T-cell (primary cell): ENCODE measurements at regions not wholly inside any gene's neighbourhood (a gene's known extent, or its start where the extent isn't known, plus 50 kb on each side); places are given as distances from the start of the nearest gene placed in this dataset.

Experiments
- ATAC-seq, 4 experiments: fragments of 200-7000 bp in 3 of 4; fragments of 150-1000 bp in 1 of 4; cut with Tn5 transposase; replicated peaks in 1 of 4; 1 replicate in 3 of 4; 2 replicates in 1 of 4; pipeline ENCODE4 v1.10.0; 2021; ENCODE audit warnings: moderate library complexity in 3 of 4, mild to moderate bottlenecking in 2 of 4, moderate number of reproducible peaks in 1 of 4
- CTCF ChIA-PET, 2 donors: fragments of 300-600 bp; sonication (Branson Sonifier 250); formaldehyde crosslinking; loops; one replicate each; lab custom pipeline; 2022; ENCODE audit warnings: antibody characterized with exemption in 2 of 2; lab: Charles Lee
- POLR2A ChIA-PET, 2 donors: fragments of 300-600 bp; sonication (Branson Sonifier 250); formaldehyde crosslinking; loops; one replicate each; lab custom pipeline; 2022; ENCODE audit warnings: antibody characterized with exemption in 2 of 2; lab: Charles Lee
- DNase-seq, 35 experiments: peaks; one replicate each; pipeline versions ENCODE4 v3.0.0 to v3.0.0-alpha.2; 2013 to 2023
- H3K27ac ChIP-seq: one replicate; pipeline ENCODE4 v1.5.1; 2013; ENCODE audit warnings: low read length
- H3K27me3 ChIP-seq, 2 experiments: replicated peaks in 1 of 2; 1 replicate in 1 of 2; 2 replicates in 1 of 2; pipeline versions ENCODE4 v1.6.1 to v1.7.0; 2013; ENCODE audit warnings: low read length in 1 of 2, mixed read lengths in 1 of 2; ENCODE audit not compliant: control insufficient read depth in 2 of 2, insufficient read depth in 2 of 2; ENCODE audit errors: extremely low read depth in 1 of 2
- H3K36me3 ChIP-seq, 2 donors: 1 replicate in 1 of 2; 2 replicates in 1 of 2; pipeline versions ENCODE4 v1.6.1 to v1.7.0; 2013; ENCODE audit warnings: low read length in 1 of 2; ENCODE audit not compliant: control insufficient read depth in 2 of 2, insufficient read depth in 1 of 2; ENCODE audit errors: extremely low read depth in 1 of 2
- H3K4me1 ChIP-seq, 2 experiments: 1 replicate in 1 of 2; 2 replicates in 1 of 2; pipeline versions ENCODE4 v1.6.1 to v1.7.0; 2013; ENCODE audit warnings: low read length in 2 of 2, mixed read lengths in 1 of 2; ENCODE audit not compliant: insufficient read depth in 2 of 2, control insufficient read depth in 1 of 2; ENCODE audit errors: extremely low read depth in 1 of 2
- H3K4me3 ChIP-seq, 2 donors: 1 replicate in 1 of 2; 2 replicates in 1 of 2; pipeline versions ENCODE4 v1.5.1 to v1.7.0; 2013; ENCODE audit warnings: mild to moderate bottlenecking in 2 of 2, low read length in 1 of 2, moderate library complexity in 1 of 2; ENCODE audit not compliant: control insufficient read depth in 1 of 2; ENCODE audit errors: extremely low read depth in 1 of 2
- H3K9me3 ChIP-seq: 2 replicates; pipeline ENCODE4 v1.7.0; 2013
- H3K27ac Mint-ChIP-seq, 2 donors: one replicate each; pipeline ENCODE4 v1.8.0; 2020 to 2021; ENCODE audit warnings: mild to moderate bottlenecking in 2 of 2, mixed read lengths in 2 of 2
- H3K27me3 Mint-ChIP-seq, 2 donors: one replicate each; pipeline ENCODE4 v1.8.0; 2021 to 2022; ENCODE audit warnings: mixed read lengths in 2 of 2
- H3K36me3 Mint-ChIP-seq: one replicate; pipeline ENCODE4 v1.8.0; 2021; ENCODE audit warnings: mixed read lengths
- H3K4me1 Mint-ChIP-seq, 3 donors: one replicate each; pipeline ENCODE4 v1.8.0; 2020 to 2022; ENCODE audit warnings: mixed read lengths in 3 of 3, mild to moderate bottlenecking in 1 of 3
- H3K4me3 Mint-ChIP-seq, 3 donors: one replicate each; pipeline ENCODE4 v1.8.0; 2020 to 2022; ENCODE audit warnings: mild to moderate bottlenecking in 3 of 3, mixed read lengths in 3 of 3, moderate library complexity in 3 of 3
- H3K9me3 Mint-ChIP-seq, 3 donors: one replicate each; pipeline ENCODE4 v1.8.0; 2020 to 2022; ENCODE audit warnings: mixed read lengths in 3 of 3
- WGBS: methylation state at CpG from one replicate; pipeline ENCODE4 v1.1.5; 2013; ENCODE audit warnings: missing lambda C conversion rate; ENCODE audit not compliant: insufficient coverage; 5-methylcytosine and 5-hydroxymethylcytosine counted together

- CTCF ChIA-PET: no interaction called here
- Histone ChIP-seq H3K9me3 (no peaks in the 10 kb centered on the region), H3K4me1 (no peaks in the 10 kb centered on the region), H3K27me3 (no peaks in the 10 kb centered on the region), H3K36me3 (no peaks in the 10 kb centered on the region), H3K4me3 (no peak overlapping the region), H3K27ac (no peak overlapping the region)
- Mint-ChIP-seq H3K9me3 (peaks cover 5 to 15% (median 6%) of the 10 kb centered on the region in 3 donors), H3K36me3 (no peaks in the 10 kb centered on the region), H3K4me3 (no peak overlapping the region), H3K4me1 (no peaks in the 10 kb centered on the region), H3K27ac (no peak overlapping the region), H3K27me3 (no peaks in the 10 kb centered on the region)
- POLR2A ChIA-PET: no interaction called here
- ATAC-seq (no peak), DNase-seq (no peak)
- WGBS: 80% methylated on average over 1 of the region's 9 CpGs
Measured at GRCh38 chr17:71232801-71233559, 887.8 kb upstream of the SOX9 start.

GRCh38 chr17:71234349-71234748, 886.5 kb upstream of the SOX9 start:
- ChIA-PET CTCF (no interaction called here), POLR2A (no interaction called here)
- Mint-ChIP-seq H3K9me3 (peaks cover 6 to 15% (median 8%) of the 10 kb centered on the region in 3 donors), H3K36me3 (no peaks in the 10 kb centered on the region), H3K4me3 (no peak overlapping the region), H3K27ac (no peak overlapping the region), H3K4me1 (no peaks in the 10 kb centered on the region), H3K27me3 (no peaks in the 10 kb centered on the region)
- 70% methylated on average over 4 of the region's 7 CpGs for WGBS
- H3K36me3 ChIP-seq: no peaks in the 10 kb centered on the region
- H3K4me1 ChIP-seq: no peaks in the 10 kb centered on the region
- ATAC-seq (no peak), DNase-seq (no peak)
- H3K4me3 ChIP-seq: no peak overlapping the region
- no peaks in the 10 kb centered on the region for H3K9me3 ChIP-seq
- no peaks in the 10 kb centered on the region for H3K27me3 ChIP-seq
- H3K27ac ChIP-seq: no peak overlapping the region

GRCh38 chr17:71237903-71238538, 882.8 kb upstream of the SOX9 start:
- no CpG with 5 or more reads among the region's 1 CpG for WGBS

GRCh38 chr17:71247441-71248015, 873.3 kb upstream of the SOX9 start:
- no peaks in the 10 kb centered on the region for H3K4me1 ChIP-seq
- Mint-ChIP-seq H3K36me3 (no peaks in the 10 kb centered on the region), H3K9me3 (peaks cover 0 to 14% (median 5%) of the 10 kb centered on the region in 3 donors), H3K27ac (no peak overlapping the region), H3K27me3 (no peaks in the 10 kb centered on the region), H3K4me3 (no peak overlapping the region), H3K4me1 (no peaks in the 10 kb centered on the region)
- H3K27me3 ChIP-seq: no peaks in the 10 kb centered on the region
- ChIA-PET POLR2A (no interaction called here), CTCF (no interaction called here)
- H3K36me3 ChIP-seq: no peaks in the 10 kb centered on the region
- no peak overlapping the region for H3K27ac ChIP-seq
- peaks cover 2% of the 10 kb centered on the region for H3K9me3 ChIP-seq
- DNase-seq: no peak
- no peak for ATAC-seq
- 60% methylated on average over 2 of the region's 4 CpGs for WGBS
- no peak overlapping the region for H3K4me3 ChIP-seq

More at GRCh38 chr17:71237903-71238538, 882.8 kb upstream of the SOX9 start:
- no peak overlapping the region for H3K27ac ChIP-seq
- DNase-seq: no peak
- Mint-ChIP-seq H3K9me3 (peaks cover 2 to 7% (median 2%) of the 10 kb centered on the region in 3 donors), H3K4me3 (no peak overlapping the region), H3K4me1 (no peaks in the 10 kb centered on the region), H3K27ac (no peak overlapping the region), H3K27me3 (no peaks in the 10 kb centered on the region), H3K36me3 (no peaks in the 10 kb centered on the region)
- no peaks in the 10 kb centered on the region for H3K27me3 ChIP-seq
- ChIA-PET CTCF (no interaction called here), POLR2A (no interaction called here)
- no peak for ATAC-seq
- H3K4me3 ChIP-seq: no peak overlapping the region
- H3K9me3 ChIP-seq: no peaks in the 10 kb centered on the region
- H3K4me1 ChIP-seq: no peaks in the 10 kb centered on the region
- H3K36me3 ChIP-seq: no peaks in the 10 kb centered on the region

- Mint-ChIP-seq H3K9me3 (peaks cover 6 to 12% (median 9%) of the 10 kb centered on the region in 3 donors), H3K27me3 (no peaks in the 10 kb centered on the region), H3K27ac (no peak overlapping the region), H3K4me3 (no peak overlapping the region), H3K36me3 (no peaks in the 10 kb centered on the region), H3K4me1 (no peaks in the 10 kb centered on the region)
- Histone ChIP-seq H3K9me3 (peaks cover 2% of the 10 kb centered on the region), H3K36me3 (no peaks in the 10 kb centered on the region), H3K27me3 (no peaks in the 10 kb centered on the region), H3K27ac (no peak overlapping the region), H3K4me1 (no peaks in the 10 kb centered on the region), H3K4me3 (no peak overlapping the region)
- CTCF ChIA-PET: no interaction called here
- DNase-seq (no peak), ATAC-seq (no peak)
- 60% methylated on average over 2 of the region's 2 CpGs for WGBS
- POLR2A ChIA-PET: no interaction called here
Measured at GRCh38 chr17:71251276-71251675, 869.5 kb upstream of the SOX9 start.

- Histone ChIP-seq H3K27me3 (no peaks in the 10 kb centered on the region), H3K9me3 (peaks cover 2% of the 10 kb centered on the region), H3K4me1 (no peaks in the 10 kb centered on the region), H3K4me3 (no peak overlapping the region), H3K27ac (no peak overlapping the region), H3K36me3 (no peaks in the 10 kb centered on the region)
- Mint-ChIP-seq H3K4me3 (no peak overlapping the region), H3K4me1 (no peaks in the 10 kb centered on the region), H3K9me3 (peaks cover 6 to 12% (median 10%) of the 10 kb centered on the region in 3 donors), H3K27me3 (no peaks in the 10 kb centered on the region), H3K27ac (no peak overlapping the region), H3K36me3 (no peaks in the 10 kb centered on the region)
- ChIA-PET CTCF (no interaction called here), POLR2A (no interaction called here)
- no CpG with 5 or more reads among the region's 2 CpGs for WGBS
- no peak for ATAC-seq
- DNase-seq: no peak
Measured at GRCh38 chr17:71251951-71252350, 868.9 kb upstream of the SOX9 start.
